H1 (cell line): ENCODE measurements at regions not wholly inside any gene's neighbourhood (a gene's known extent, or its start where the extent isn't known, plus 50 kb on each side); places are given as distances from the start of the nearest gene placed in this dataset.

Experiments used
- CTCF ChIA-PET: fragments of 300-600 bp; sonication (Branson Sonifier 250); formaldehyde crosslinking; loops from one replicate; lab custom pipeline; 2021; ENCODE audit not compliant: partially characterized antibody; lab: Charles Lee
- POLR2A ChIA-PET: fragments of 300-600 bp; sonication (Branson Sonifier 250); formaldehyde crosslinking; loops from one replicate; lab custom pipeline; 2021; ENCODE audit warnings: inconsistent platforms; ENCODE audit not compliant: partially characterized antibody; lab: Charles Lee
- DNase-seq, 2 experiments: peaks; one replicate each; pipeline versions ENCODE4 v3.0.0 to v3.0.0-alpha.2; 2010 to 2022; ENCODE audit warnings: low spot score in 2 of 2, low read depth in 1 of 2, mixed read lengths in 1 of 2
- FAIRE-seq: peaks from 2 replicates; lab custom pipeline; 2011; peaks lifted over from hg19 to GRCh38; lab: Jason Lieb, UNC
- H2AFZ ChIP-seq: 2 replicates; pipeline ENCODE4 v1.8.1; 2012; ENCODE audit warnings: low read length, inconsistent platforms
- H2AK5ac ChIP-seq: 2 replicates; pipeline ENCODE4 v1.6.1; 2013; ENCODE audit warnings: low read depth, low read length
- H2BK120ac ChIP-seq: replicated peaks from 2 replicates; pipeline ENCODE3; 2013; ENCODE audit warnings: low read depth, low read length, inconsistent platforms
- H2BK12ac ChIP-seq: 2 replicates; pipeline ENCODE4 v1.6.1; 2013; ENCODE audit warnings: low read depth, low read length
- H2BK15ac ChIP-seq: 2 replicates; pipeline ENCODE4 v1.6.1; 2013; ENCODE audit warnings: low read length
- H2BK20ac ChIP-seq: 2 replicates; pipeline ENCODE4 v1.6.1; 2013; ENCODE audit warnings: low read length
- H2BK5ac ChIP-seq: 2 replicates; pipeline ENCODE4 v1.6.1; 2013; ENCODE audit warnings: low read depth, low read length
- H3K14ac ChIP-seq: 2 replicates; pipeline ENCODE4 v1.6.1; 2013; ENCODE audit warnings: inconsistent platforms; ENCODE audit not compliant: insufficient read length
- H3K18ac ChIP-seq: 2 replicates; pipeline ENCODE4 v1.6.1; 2013; ENCODE audit warnings: low read length; ENCODE audit errors: extremely low read depth
- H3K23ac ChIP-seq: 2 replicates; pipeline ENCODE4 v1.6.1; 2013; ENCODE audit warnings: inconsistent platforms; ENCODE audit not compliant: insufficient read length
- H3K23me2 ChIP-seq: 2 replicates; pipeline ENCODE4 v1.6.1; 2013; ENCODE audit warnings: low read depth, low read length
- H3K27ac ChIP-seq: 2 replicates; pipeline ENCODE4 v1.6.1; 2011; ENCODE audit warnings: low read depth, low read length, inconsistent platforms
- H3K27me3 ChIP-seq, 4 experiments: replicated peaks in 1 of 4; 1 replicate in 1 of 4; 2 replicates in 3 of 4; pipeline versions ENCODE4 v1.6.1 to v1.8.1; 2011 to 2013; ENCODE audit warnings: low read length in 3 of 4, mild to moderate bottlenecking in 3 of 4, inconsistent platforms in 2 of 4, mixed read lengths in 2 of 4, moderate library complexity in 1 of 4; ENCODE audit not compliant: control insufficient read depth in 3 of 4, insufficient read depth in 3 of 4; ENCODE audit errors: extremely low read depth in 1 of 4
- H3K36me3 ChIP-seq, 4 experiments: 2 replicates each; pipeline versions ENCODE4 v1.6.1 to v1.8.1; 2011 to 2013; ENCODE audit warnings: mild to moderate bottlenecking in 4 of 4, low read length in 3 of 4, moderate library complexity in 2 of 4, control low read depth in 1 of 4, inconsistent platforms in 1 of 4; ENCODE audit not compliant: insufficient read depth in 4 of 4, control insufficient read depth in 2 of 4
- H3K4ac ChIP-seq: replicated peaks from 2 replicates; pipeline ENCODE3; 2013; ENCODE audit warnings: low read length, low read depth, mixed read lengths, inconsistent platforms; ENCODE audit not compliant: insufficient read length
- H3K4me1 ChIP-seq, 4 experiments: replicated peaks in 1 of 4; 1 replicate in 1 of 4; 2 replicates in 3 of 4; pipeline versions ENCODE4 v1.6.1 to v1.8.1; 2011 to 2013; ENCODE audit warnings: low read length in 3 of 4, inconsistent platforms in 2 of 4, mixed read lengths in 1 of 4; ENCODE audit not compliant: insufficient read depth in 4 of 4, control insufficient read depth in 3 of 4
- H3K4me2 ChIP-seq, 2 experiments: 2 replicates each; pipeline versions ENCODE4 v1.6.1 to v1.8.1; 2011 to 2013; ENCODE audit warnings: low read depth in 2 of 2, low read length in 2 of 2, control low read depth in 1 of 2, inconsistent platforms in 1 of 2, mild to moderate bottlenecking in 1 of 2; ENCODE audit not compliant: insufficient read depth in 1 of 2
- H3K4me3 ChIP-seq, 4 experiments: fragments of 200-600, 300-600 bp in 1 of 4; sonication (generic), shearing (Covaris generic), sonication (Bioruptor Twin) in 1 of 4; 2 replicates each; pipeline versions ENCODE4 v1.5.1 to v1.8.1; 2011 to 2016; ENCODE audit warnings: low read length in 4 of 4, low read depth in 3 of 4, control low read depth in 2 of 4, inconsistent platforms in 2 of 4, mild to moderate bottlenecking in 2 of 4, mixed read lengths in 1 of 4, moderate library complexity in 1 of 4; ENCODE audit not compliant: insufficient read depth in 2 of 4; ENCODE audit errors: extremely low read depth in 1 of 4
- H3K56ac ChIP-seq: replicated peaks from 2 replicates; pipeline ENCODE3; 2013; ENCODE audit warnings: low read depth, mild to moderate bottlenecking, mixed read lengths, low read length, inconsistent platforms; ENCODE audit not compliant: insufficient read length
- H3K79me1 ChIP-seq: 2 replicates; pipeline ENCODE4 v1.6.1; 2013; ENCODE audit warnings: low read depth, low read length, control low read depth
- H3K79me2 ChIP-seq, 2 experiments: 2 replicates each; pipeline versions ENCODE4 v1.6.1 to v1.8.1; 2012 to 2013; ENCODE audit warnings: low read length in 2 of 2, mild to moderate bottlenecking in 2 of 2, inconsistent platforms in 1 of 2; ENCODE audit not compliant: insufficient read depth in 2 of 2, control insufficient read depth in 1 of 2
- H3K9ac ChIP-seq, 4 experiments: replicated peaks in 1 of 4; 1 replicate in 1 of 4; 2 replicates in 3 of 4; pipeline versions ENCODE4 v1.6.1 to v1.8.1; 2011 to 2013; ENCODE audit warnings: low read depth in 3 of 4, low read length in 3 of 4, control low read depth in 2 of 4, mild to moderate bottlenecking in 2 of 4, moderate library complexity in 2 of 4, inconsistent platforms in 1 of 4; ENCODE audit errors: extremely low read depth in 1 of 4
- H3K9me3 ChIP-seq, 2 experiments: 2 replicates each; pipeline versions ENCODE4 v1.6.1 to v1.8.1; 2012 to 2013; ENCODE audit warnings: mild to moderate bottlenecking in 2 of 2, moderate library complexity in 2 of 2, control low read depth in 1 of 2, inconsistent platforms in 1 of 2, low read depth in 1 of 2, low read length in 1 of 2, mixed read lengths in 1 of 2; ENCODE audit not compliant: insufficient read depth in 2 of 2
- H4K20me1 ChIP-seq, 2 experiments: replicated peaks in 1 of 2; 2 replicates each; pipeline versions ENCODE3 to v1.8.1; 2011 to 2013; ENCODE audit warnings: inconsistent platforms in 2 of 2, low read length in 2 of 2, mild to moderate bottlenecking in 1 of 2; ENCODE audit not compliant: insufficient read depth in 2 of 2, control insufficient read depth in 1 of 2
- H4K5ac ChIP-seq: 2 replicates; pipeline ENCODE4 v1.6.1; 2013; ENCODE audit warnings: low read length, low read depth, mixed read lengths, inconsistent platforms; ENCODE audit not compliant: insufficient read length
- H4K8ac ChIP-seq: 2 replicates; pipeline ENCODE4 v1.8.0; 2013; ENCODE audit warnings: mild to moderate bottlenecking, moderate library complexity, low read length, inconsistent platforms; ENCODE audit not compliant: insufficient read depth; ENCODE audit errors: extremely low read depth
- H4K91ac ChIP-seq: replicated peaks from 2 replicates; pipeline ENCODE3; 2013; ENCODE audit warnings: low read length, mixed read lengths, inconsistent platforms; ENCODE audit not compliant: insufficient read length
- CHD1 ChIP-seq: IDR thresholded peaks from 2 replicates; pipeline ENCODE4 v1.6.1; 2012; ENCODE audit warnings: low read depth, low read length, improper control_type of control experiment
- EGR1 ChIP-seq: IDR thresholded peaks from 2 replicates; pipeline ENCODE4 v1.6.1; 2011; ENCODE audit warnings: low read depth, low read length, borderline replicate concordance
- EP300 ChIP-seq, 2 experiments: IDR thresholded peaks; 1 replicate in 1 of 2; 2 replicates in 1 of 2; pipeline ENCODE4 v1.6.1; 2011 to 2012; ENCODE audit warnings: low read depth in 2 of 2, low read length in 2 of 2, mild to moderate bottlenecking in 2 of 2, borderline replicate concordance in 1 of 2, inconsistent platforms in 1 of 2, moderate library complexity in 1 of 2
- KDM4A ChIP-seq: IDR thresholded peaks from one replicate; pipeline ENCODE4 v1.7.1; 2012; ENCODE audit warnings: low read depth, mild to moderate bottlenecking, moderate library complexity, low read length, inconsistent platforms; ENCODE audit not compliant: severe bottlenecking
- KDM5A ChIP-seq: fragments of 200-600 bp; IDR thresholded peaks from 2 replicates; pipeline ENCODE4 v1.7.1; 2012; ENCODE audit warnings: mild to moderate bottlenecking, low read length, inconsistent platforms, mixed read lengths
- MAFK ChIP-seq: IDR thresholded peaks from 2 replicates; pipeline ENCODE4 v1.6.1; 2012; ENCODE audit warnings: low read depth, mild to moderate bottlenecking, improper control_type of control experiment, low read length
- NANOG ChIP-seq: IDR thresholded peaks from 2 replicates; pipeline ENCODE4 v1.6.1; 2011; ENCODE audit warnings: low read length, low read depth, mild to moderate bottlenecking, inconsistent platforms; ENCODE audit not compliant: insufficient read depth, poor library complexity, severe bottlenecking
- RNF2 ChIP-seq: fragments of 200-900, 300-1000 bp; sonication (generic); IDR thresholded peaks from 2 replicates; pipeline ENCODE4 v1.7.1; 2016; ENCODE audit warnings: borderline replicate concordance, low read depth, mild to moderate bottlenecking, antibody characterized with exemption, low read length; ENCODE audit not compliant: poor library complexity, severe bottlenecking; ENCODE audit errors: missing control alignments
- SP2 ChIP-seq: IDR thresholded peaks from 2 replicates; pipeline ENCODE4 v1.6.1; 2012; ENCODE audit warnings: mild to moderate bottlenecking, low read length, inconsistent platforms
- WGBS, 2 experiments: shearing (Covaris generic) in 1 of 2; methylation state at CpG; one replicate each; pipeline versions ENCODE4 v1.1.6 to v1.1.7; 2013 to 2015; ENCODE audit warnings: low lambda C conversion rate in 2 of 2, mixed read lengths in 2 of 2, inconsistent platforms in 1 of 2, low coverage in 1 of 2, missing lambda C conversion rate in 1 of 2; ENCODE audit not compliant: insufficient replicate concordance in 2 of 2, insufficient coverage in 1 of 2, insufficient read length in 1 of 2; ENCODE audit errors: extremely low coverage in 1 of 2, missing lambda C conversion rate in 1 of 2; 5-methylcytosine and 5-hydroxymethylcytosine counted together
- TF ChIP-seq, protein P1 (sequence below): IDR thresholded peaks from 2 replicates; pipeline ENCODE4 v1.6.1; 2011; ENCODE audit warnings: low read depth, mild to moderate bottlenecking, low read length; ENCODE audit not compliant: insufficient read depth
- TF ChIP-seq, protein P2 (sequence below): IDR thresholded peaks from 2 replicates; pipeline ENCODE4 v1.6.1; 2012; ENCODE audit warnings: inconsistent platforms
- TF ChIP-seq, protein P3 (sequence below): IDR thresholded peaks from 2 replicates; pipeline ENCODE4 v1.6.1; 2012; ENCODE audit warnings: inconsistent platforms

- no peak for FAIRE-seq
- Histone ChIP-seq H2BK12ac (no peak overlapping the region), H3K27ac (no peak overlapping the region), H3K27me3 (no peaks in the 10 kb centered on the region), H3K9ac (no peak overlapping the region), H3K79me1 (no peaks in the 10 kb centered on the region), H2AFZ (no peak overlapping the region), H4K20me1 (no peaks in the 10 kb centered on the region), H3K56ac (no peak overlapping the region), H3K4me2 (no peak overlapping the region), H3K23me2 (no peaks in the 10 kb centered on the region), H3K9me3 (no peaks in the 10 kb centered on the region), H3K4me3 (no peak overlapping the region), H3K36me3 (no peaks in the 10 kb centered on the region), H2BK15ac (no peak overlapping the region), H2BK20ac (no peak overlapping the region), H4K91ac (no peak overlapping the region), H2BK5ac (no peak overlapping the region), H3K4ac (no peak overlapping the region), H3K4me1 (peaks cover 0 to 15% (median 9%) of the 10 kb centered on the region in 4 experiments; a peak in 5 of 7 replicates), H2AK5ac (no peak overlapping the region), H3K79me2 (no peaks in the 10 kb centered on the region), H3K18ac (no peak overlapping the region), H4K5ac (no peak overlapping the region), H4K8ac (no peak overlapping the region), H3K14ac (no peak overlapping the region), H3K23ac (no peak overlapping the region), H2BK120ac (no peak overlapping the region)
- TF ChIP-seq NANOG = no peak
- no peak for TF ChIP-seq SP2
- TF ChIP-seq RNF2 = no peak
- no peak for TF ChIP-seq MAFK
- TF ChIP-seq, protein P1, sequence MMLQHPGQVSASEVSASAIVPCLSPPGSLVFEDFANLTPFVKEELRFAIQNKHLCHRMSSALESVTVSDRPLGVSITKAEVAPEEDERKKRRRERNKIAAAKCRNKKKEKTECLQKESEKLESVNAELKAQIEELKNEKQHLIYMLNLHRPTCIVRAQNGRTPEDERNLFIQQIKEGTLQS = no peak
- TF ChIP-seq CHD1 = no peak
- no peak for TF ChIP-seq EGR1
- TF ChIP-seq KDM5A = no peak
- no peak for TF ChIP-seq KDM4A
- TF ChIP-seq, protein P2, sequence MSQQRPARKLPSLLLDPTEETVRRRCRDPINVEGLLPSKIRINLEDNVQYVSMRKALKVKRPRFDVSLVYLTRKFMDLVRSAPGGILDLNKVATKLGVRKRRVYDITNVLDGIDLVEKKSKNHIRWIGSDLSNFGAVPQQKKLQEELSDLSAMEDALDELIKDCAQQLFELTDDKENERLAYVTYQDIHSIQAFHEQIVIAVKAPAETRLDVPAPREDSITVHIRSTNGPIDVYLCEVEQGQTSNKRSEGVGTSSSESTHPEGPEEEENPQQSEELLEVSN = no peak
- TF ChIP-seq, protein P3, sequence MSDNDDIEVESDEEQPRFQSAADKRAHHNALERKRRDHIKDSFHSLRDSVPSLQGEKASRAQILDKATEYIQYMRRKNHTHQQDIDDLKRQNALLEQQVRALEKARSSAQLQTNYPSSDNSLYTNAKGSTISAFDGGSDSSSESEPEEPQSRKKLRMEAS = no peak
- no peak for TF ChIP-seq EP300 (IDR thresholded peaks at IDR 0.05; ENCODE audit: borderline replicate concordance in 1 of 2, low read depth in 2 of 2, low read length in 2 of 2)
- DNase-seq = no peak
- POLR2A ChIA-PET = no interaction called here
- CTCF ChIA-PET = interaction anchor here (0.9 to 1.3 kb wide), 2 partner anchors 9 to 213 kb away, joined by 3 to 4 read pairs; no protein-coding TSS in a partner anchor
- 96% methylated on average over 1 of the region's 1 CpG; no CpG with 5 or more reads in 1 of the 2 experiments for whole genome bisulfite sequencing, 2 experiments
Observed at GRCh38 chr5:71806711-71807110, 87.6 kb downstream of the CARTPT start.
